Small intestine (tissue), 7 donors: ENCODE measurements at regions not wholly inside any gene's neighbourhood (a gene's known extent, or its start where the extent isn't known, plus 50 kb on each side); places are given as distances from the start of the nearest gene placed in this dataset.
"Not testable (repeated sequence)": the region's sequence is repeated elsewhere in the genome, so short reads cannot be mapped to it uniquely, and the experiment has no call there.

Experiments used
- DNase-seq, 2 donors: peaks; one replicate each; pipeline versions ENCODE4 v3.0.0 to v3.0.0-alpha.2; 2013
- FAIRE-seq: peaks from 2 replicates; lab custom pipeline; 2012; peaks lifted over from hg19 to GRCh38; lab: Jason Lieb, UNC
- H3K27ac ChIP-seq, 3 donors: one replicate each; pipeline ENCODE4 v1.5.1; 2013; ENCODE audit warnings: low read length in 2 of 3, mild to moderate bottlenecking in 2 of 3, control low read depth in 1 of 3, inconsistent platforms in 1 of 3, low read depth in 1 of 3, moderate library complexity in 1 of 3
- H3K27me3 ChIP-seq, 3 donors: one replicate each; pipeline ENCODE4 v1.6.1; 2013; ENCODE audit warnings: low read length in 3 of 3, inconsistent platforms in 1 of 3; ENCODE audit not compliant: control insufficient read depth in 3 of 3, insufficient read depth in 3 of 3
- H3K36me3 ChIP-seq, 3 donors: one replicate each; pipeline ENCODE4 v1.6.1; 2013; ENCODE audit warnings: low read length in 3 of 3, inconsistent platforms in 1 of 3, low read depth in 1 of 3, mild to moderate bottlenecking in 1 of 3, moderate library complexity in 1 of 3; ENCODE audit not compliant: control insufficient read depth in 3 of 3, insufficient read depth in 2 of 3
- H3K4me1 ChIP-seq, 3 donors: one replicate each; pipeline ENCODE4 v1.6.1; 2013; ENCODE audit warnings: low read length in 2 of 3, inconsistent platforms in 1 of 3, low read depth in 1 of 3, mild to moderate bottlenecking in 1 of 3, moderate library complexity in 1 of 3; ENCODE audit not compliant: control insufficient read depth in 3 of 3, insufficient read depth in 2 of 3
- H3K4me3 ChIP-seq, 3 donors: one replicate each; pipeline ENCODE4 v1.5.1; 2013; ENCODE audit warnings: low read length in 3 of 3, control low read depth in 1 of 3, inconsistent platforms in 1 of 3, low read depth in 1 of 3, mild to moderate bottlenecking in 1 of 3, moderate library complexity in 1 of 3
- H3K9me3 ChIP-seq, 2 donors: one replicate each; pipeline ENCODE4 v1.6.1; 2013; ENCODE audit warnings: low read depth in 1 of 2, low read length in 1 of 2; ENCODE audit not compliant: control insufficient read depth in 2 of 2, insufficient read depth in 1 of 2
- WGBS, 3 donors: extraction: QIAGEN DNeasy Blood & Tissue Kit; methylation state at CpG; one replicate each; pipeline ENCODE4 v1.1.7; 2013; 5-methylcytosine and 5-hydroxymethylcytosine counted together
- donor health status: healthy with polysubstance abuse.
- donor health status: control.
- donor health status: control.
- donor health status: Bipolar disorder and iron deficiency.
- donor health status: healthy.

DNA sequence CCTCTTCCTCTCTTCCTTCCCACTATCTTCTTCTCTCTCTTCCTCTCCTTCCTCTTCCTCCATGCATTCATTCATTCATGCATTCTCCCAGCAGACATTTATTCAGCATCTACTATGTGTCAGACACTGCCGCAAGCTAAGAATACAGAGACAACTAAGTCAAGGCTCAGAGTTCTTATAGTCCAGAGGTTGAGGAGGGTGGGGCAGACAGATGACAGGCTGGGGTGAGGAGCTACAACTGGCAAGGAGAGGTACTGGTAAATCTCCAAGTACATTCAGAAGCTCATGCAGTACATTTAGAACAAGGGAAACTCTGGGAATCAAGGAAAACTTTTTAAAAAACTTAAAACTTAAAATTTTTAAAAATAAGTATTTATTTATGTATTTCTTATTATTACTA is 56.4 kb upstream of the FMOD start:
- Histone ChIP-seq H3K27me3 (no peaks in the 10 kb centered on the region), H3K9me3 (peaks cover 0 to 9% of the 10 kb centered on the region in 2 donors), H3K36me3 (peaks cover 0 to 13% (median 0%) of the 10 kb centered on the region in 3 donors), H3K4me1 (peaks cover 10 to 37% (median 12%) of the 10 kb centered on the region in 3 donors), H3K27ac (peak overlapping the region in 2 of 3 donors; percentile 45 to 81), H3K4me3 (no peak overlapping the region)
- peak; percentile 66 to 91 for DNase-seq
- WGBS, 3 donors = 24 to 58% (median 39%) methylated on average over 1 of the region's 1 CpG
- FAIRE-seq = no peak

GRCh38 chr1:203408486-203409481 is 57.9 kb upstream of the FMOD start:
- Histone ChIP-seq H3K4me1 (peaks cover 7 to 37% (median 10%) of the 10 kb centered on the region in 3 donors), H3K27ac (peak overlapping the region; percentile 28 to 81 (median 64)), H3K36me3 (peaks cover 0 to 13% (median 0%) of the 10 kb centered on the region in 3 donors), H3K9me3 (peaks cover 0 to 9% of the 10 kb centered on the region in 2 donors), H3K4me3 (no peak overlapping the region), H3K27me3 (no peaks in the 10 kb centered on the region)
- 19 to 44% (median 39%) methylated on average over 13 of the region's 13 CpGs for WGBS, 3 donors
- FAIRE-seq (no peak), DNase-seq (peak; percentile 90 to 96)

- no peak for FAIRE-seq
- WGBS, 3 donors = 27 to 38% (median 34%) methylated on average over 7 of the region's 7 CpGs
- H3K27ac ChIP-seq = no peak overlapping the region
- no peaks in the 10 kb centered on the region for H3K27me3 ChIP-seq
- peaks cover 0 to 9% of the 10 kb centered on the region in 2 donors for H3K9me3 ChIP-seq
- H3K4me1 ChIP-seq = peaks cover 7 to 37% (median 10%) of the 10 kb centered on the region in 3 donors
- no peak overlapping the region for H3K4me3 ChIP-seq
- DNase-seq = no peak
- peaks cover 0 to 13% (median 0%) of the 10 kb centered on the region in 3 donors for H3K36me3 ChIP-seq
These were observed 59.4 kb upstream of the FMOD start for GRCh38 chr1:203410182-203410900.

DNA sequence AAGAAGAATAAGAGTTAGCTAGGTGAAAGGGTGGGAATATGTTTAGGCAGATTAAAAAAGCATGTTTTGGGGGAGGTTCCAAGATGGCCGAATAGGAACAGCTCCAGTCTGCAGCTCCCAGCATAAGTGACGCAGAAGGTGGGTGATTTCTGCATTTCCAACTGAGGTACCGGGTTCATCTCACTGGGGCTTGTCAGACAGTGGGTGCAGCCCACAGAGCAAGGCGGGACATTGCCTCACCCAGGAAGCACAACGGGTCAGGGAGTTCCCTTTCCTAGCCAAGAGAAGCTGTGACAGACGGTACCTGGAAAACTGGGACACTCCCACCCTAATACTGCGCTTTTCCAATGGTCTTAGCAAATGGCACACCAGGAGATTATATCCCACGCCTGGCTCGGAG is 60.5 kb upstream of the FMOD start:
- Histone ChIP-seq H3K36me3 (peaks cover 0 to 13% (median 0%) of the 10 kb centered on the region in 3 donors), H3K4me1 (peaks cover 7 to 30% (median 10%) of the 10 kb centered on the region in 3 donors)
- not testable (repeated sequence) for H3K9me3 ChIP-seq, FAIRE-seq, H3K27me3 ChIP-seq, H3K4me3 ChIP-seq, DNase-seq, H3K27ac ChIP-seq
- WGBS, 3 donors = 80 to 84% (median 83%) methylated on average over 6 to 9 of the region's 9 CpGs

- DNase-seq = no peak
- no peaks in the 10 kb centered on the region for H3K27me3 ChIP-seq
- H3K27ac ChIP-seq = no peak overlapping the region
These were observed 56.0 kb upstream of the PRELP start for GRCh38 chr1:203419558-203419957.

GRCh38 chr1:203420263-203420662 is 55.3 kb upstream of the PRELP start:
- peak overlapping the region in 1 of 3 donors; percentile 39 for H3K27ac ChIP-seq
- peaks cover 0 to 5% (median 0%) of the 10 kb centered on the region in 3 donors for H3K36me3 ChIP-seq
- FAIRE-seq (no peak), DNase-seq (no peak)
- no peaks in the 10 kb centered on the region for H3K27me3 ChIP-seq
- no peaks in the 10 kb centered on the region for H3K9me3 ChIP-seq
- H3K4me1 ChIP-seq = peaks cover 0 to 32% (median 1%) of the 10 kb centered on the region in 3 donors
- 68 to 80% (median 73%) methylated on average over 1 of the region's 1 CpG for WGBS, 3 donors
- H3K4me3 ChIP-seq = no peak overlapping the region

More at GRCh38 chr1:203419558-203419957, 56.0 kb upstream of the PRELP start:
- Histone ChIP-seq H3K36me3 (peaks cover 0 to 5% (median 0%) of the 10 kb centered on the region in 3 donors), H3K9me3 (no peaks in the 10 kb centered on the region), H3K4me3 (no peak overlapping the region), H3K4me1 (peaks cover 0 to 25% (median 1%) of the 10 kb centered on the region in 3 donors)
- no peak for FAIRE-seq

DNA sequence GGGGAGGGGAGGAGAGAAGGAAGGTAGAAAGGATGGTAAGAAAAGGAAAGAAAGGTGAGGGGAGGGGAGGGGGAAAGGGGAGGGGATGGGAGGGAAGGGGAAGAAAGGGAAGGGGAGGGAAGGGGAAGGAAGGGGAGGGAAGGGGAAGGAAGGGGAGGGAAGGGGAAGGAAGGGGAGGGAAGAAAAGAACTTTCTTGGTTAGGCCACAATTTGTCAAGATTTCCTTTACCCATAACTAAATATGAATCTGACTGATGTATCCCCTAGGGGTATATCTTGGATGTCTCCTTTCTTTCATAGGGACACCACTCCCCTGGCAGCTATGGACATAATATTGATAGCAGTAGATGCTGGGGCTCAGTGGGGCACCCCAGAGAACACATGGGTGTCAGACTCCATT is 54.4 kb upstream of the PRELP start:
- Histone ChIP-seq H3K36me3 (peaks cover 0 to 5% (median 0%) of the 10 kb centered on the region in 3 donors), H3K4me1 (peaks cover 0 to 42% (median 1%) of the 10 kb centered on the region in 3 donors), H3K27me3 (no peaks in the 10 kb centered on the region), H3K4me3 (no peak overlapping the region), H3K9me3 (no peaks in the 10 kb centered on the region), H3K27ac (no peak overlapping the region)
- FAIRE-seq (no peak), DNase-seq (no peak)

GRCh38 chr1:203422116-203422515 is 53.5 kb upstream of the PRELP start:
- Histone ChIP-seq H3K27ac (no peak overlapping the region), H3K4me3 (no peak overlapping the region), H3K36me3 (peaks cover 0 to 5% (median 0%) of the 10 kb centered on the region in 3 donors), H3K27me3 (no peaks in the 10 kb centered on the region), H3K4me1 (peaks cover 0 to 48% (median 1%) of the 10 kb centered on the region in 3 donors), H3K9me3 (no peaks in the 10 kb centered on the region)
- no peak for DNase-seq
- WGBS, 3 donors = 73 to 87% (median 76%) methylated on average over 6 of the region's 6 CpGs
- FAIRE-seq = no peak
